B cell (primary cell): ENCODE measurements at regions not wholly inside any gene's neighbourhood (a gene's known extent, or its start where the extent isn't known, plus 50 kb on each side); places are given as distances from the start of the nearest gene placed in this dataset.

Experiments used
- ATAC-seq: fragments of 200-7000 bp; cut with Tn5 transposase; one replicate; pipeline ENCODE4 v1.10.0; 2021; ENCODE audit warnings: low read depth, mild to moderate bottlenecking, moderate number of reproducible peaks, moderate library complexity
- CTCF ChIA-PET: fragments of 350-600 bp; sonication (Branson Sonifier 250); formaldehyde crosslinking; loops from one replicate; lab custom pipeline; 2021; ENCODE audit warnings: antibody characterized with exemption, inconsistent platforms; lab: Charles Lee
- POLR2A ChIA-PET: fragments of 350-600 bp; sonication (Branson Sonifier 250); formaldehyde crosslinking; loops from one replicate; lab custom pipeline; 2021; ENCODE audit warnings: antibody characterized with exemption; lab: Charles Lee
- DNase-seq: peaks from one replicate; pipeline ENCODE4 v3.0.0; 2013
- H2AFZ ChIP-seq: 2 replicates; pipeline ENCODE4 v1.6.1; 2012; ENCODE audit warnings: mild to moderate bottlenecking, low read depth, low read length; ENCODE audit not compliant: insufficient read depth, poor library complexity, severe bottlenecking
- H3K27ac ChIP-seq, 2 donors: 1 replicate in 1 of 2; 2 replicates in 1 of 2; pipeline ENCODE4 v1.5.1; 2012 to 2013; ENCODE audit warnings: low read length in 2 of 2, mild to moderate bottlenecking in 2 of 2, moderate library complexity in 1 of 2
- H3K27me3 ChIP-seq, 4 experiments: fragments of 200-600 bp in 1 of 4; sonication (generic) in 1 of 4; replicated peaks in 1 of 4; 1 replicate in 2 of 4; 2 replicates in 2 of 4; pipeline versions ENCODE4 v1.6.1 to v1.7.0; 2013 to 2016; ENCODE audit warnings: low read length in 3 of 4, mild to moderate bottlenecking in 2 of 4, mixed read lengths in 1 of 4, moderate library complexity in 1 of 4; ENCODE audit not compliant: insufficient read depth in 4 of 4, control insufficient read depth in 3 of 4; ENCODE audit errors: control extremely low read depth in 1 of 4
- H3K36me3 ChIP-seq, 2 experiments: replicated peaks in 1 of 2; 1 replicate in 1 of 2; 2 replicates in 1 of 2; pipeline versions ENCODE4 v1.6.1 to v1.7.1; 2013; ENCODE audit warnings: low read length in 1 of 2; ENCODE audit not compliant: insufficient read depth in 2 of 2, control insufficient read depth in 1 of 2; ENCODE audit errors: control extremely low read depth in 1 of 2, extremely low read depth in 1 of 2
- H3K4me1 ChIP-seq, 2 donors: fragments of 200-600 bp in 1 of 2; sonication (generic) in 1 of 2; 1 replicate in 1 of 2; 2 replicates in 1 of 2; pipeline versions ENCODE4 v1.5.1 to v1.6.1; 2013 to 2017; ENCODE audit warnings: low read length in 2 of 2; ENCODE audit not compliant: control insufficient read depth in 2 of 2, insufficient read depth in 2 of 2
- H3K4me2 ChIP-seq: replicated peaks from 2 replicates; pipeline ENCODE3; 2012; ENCODE audit warnings: mild to moderate bottlenecking, low read depth, low read length; ENCODE audit not compliant: poor library complexity, severe bottlenecking
- H3K4me3 ChIP-seq, 5 experiments: fragments of 200-600 bp in 1 of 5; sonication (generic) in 1 of 5; 1 replicate in 3 of 5; 2 replicates in 2 of 5; pipeline versions ENCODE4 v1.5.1 to v1.7.0; 2011 to 2016; ENCODE audit warnings: low read length in 4 of 5, mild to moderate bottlenecking in 4 of 5, low read depth in 2 of 5, control low read depth in 1 of 5, moderate library complexity in 1 of 5; ENCODE audit not compliant: insufficient read depth in 1 of 5; ENCODE audit errors: control extremely low read depth in 1 of 5, extremely low read depth in 1 of 5
- H3K79me2 ChIP-seq: fragments of 200-600 bp; sonication (generic); one replicate; pipeline ENCODE4 v1.6.0; 2016; ENCODE audit warnings: low read length; ENCODE audit not compliant: control insufficient read depth, insufficient read depth
- H3K9ac ChIP-seq: fragments of 200-600 bp; sonication (generic); 2 replicates; pipeline ENCODE4 v1.6.1; 2017; ENCODE audit warnings: mild to moderate bottlenecking, low read length, moderate library complexity
- H3K9me3 ChIP-seq, 3 donors: one replicate each; pipeline versions ENCODE4 v1.6.1 to v1.7.1; 2013; ENCODE audit warnings: low read length in 2 of 3; ENCODE audit not compliant: control insufficient read depth in 2 of 3, insufficient read depth in 1 of 3; ENCODE audit errors: control extremely low read depth in 1 of 3
- H4K20me1 ChIP-seq: 2 replicates; pipeline ENCODE4 v1.6.0; 2012; ENCODE audit warnings: mild to moderate bottlenecking, low read length; ENCODE audit not compliant: insufficient read depth, control insufficient read depth, poor library complexity, severe bottlenecking
- H3K27ac Mint-ChIP-seq: one replicate; pipeline ENCODE4 v1.8.0; 2021; ENCODE audit warnings: mixed read lengths
- H3K27me3 Mint-ChIP-seq: one replicate; pipeline ENCODE4 v1.8.0; 2021; ENCODE audit warnings: mixed read lengths
- H3K4me1 Mint-ChIP-seq: one replicate; pipeline ENCODE4 v1.8.0; 2021; ENCODE audit warnings: mixed read lengths
- H3K4me3 Mint-ChIP-seq: one replicate; pipeline ENCODE4 v1.8.0; 2021; ENCODE audit warnings: mixed read lengths
- H3K9me3 Mint-ChIP-seq: one replicate; pipeline ENCODE4 v1.8.0; 2022; ENCODE audit warnings: mixed read lengths; ENCODE audit not compliant: insufficient read depth
- CTCF ChIP-seq: fragments of 200-600 bp; IDR thresholded peaks from one replicate; pipeline ENCODE4 v1.8.0; 2022; ENCODE audit warnings: antibody characterized with exemption, mild to moderate bottlenecking
- EZH2 ChIP-seq: IDR thresholded peaks from 2 replicates; pipeline ENCODE4 v1.6.1; 2012; ENCODE audit warnings: borderline replicate concordance, low read depth, mild to moderate bottlenecking, moderate library complexity, low read length; ENCODE audit not compliant: insufficient read depth, poor library complexity, severe bottlenecking
- WGBS: methylation state at CpG from one replicate; pipeline ENCODE4 v1.1.5; 2013; ENCODE audit warnings: missing lambda C conversion rate; ENCODE audit not compliant: insufficient coverage; 5-methylcytosine and 5-hydroxymethylcytosine counted together
- intact Hi-C: fragments of 100-400 bp; cut with micrococcal nuclease; formaldehyde crosslinking; loops from one replicate; pipeline ENCODE4 v1.10.0; 2022

- intact Hi-C loops: no loop called here
- TF ChIP-seq EZH2 (no peak), CTCF (no peak)
- DNase-seq (no peak), ATAC-seq (no peak)
- no peak overlapping the region for H3K27ac Mint-ChIP-seq
- H3K9me3 Mint-ChIP-seq: no peaks in the 10 kb centered on the region
- no peak overlapping the region for H3K9ac ChIP-seq
- H3K79me2 ChIP-seq: no peaks in the 10 kb centered on the region
- no peak overlapping the region for H2AFZ ChIP-seq
- H3K4me3 ChIP-seq: no peak overlapping the region
- no peak overlapping the region for H3K4me2 ChIP-seq
- peaks cover 8% of the 10 kb centered on the region for H3K27me3 Mint-ChIP-seq
- peaks cover 0 to 5% (median 0%) of the 10 kb centered on the region in 4 experiments for H3K27me3 ChIP-seq
- POLR2A ChIA-PET: no interaction called here
- H3K9me3 ChIP-seq: peaks cover 0 to 11% (median 0%) of the 10 kb centered on the region in 3 donors
- H3K36me3 ChIP-seq: no peaks in the 10 kb centered on the region
- no peak overlapping the region for H3K4me3 Mint-ChIP-seq
- H4K20me1 ChIP-seq: no peaks in the 10 kb centered on the region
- H3K27ac ChIP-seq: no peak overlapping the region
- H3K4me1 ChIP-seq: no peaks in the 10 kb centered on the region
- 73% methylated on average over 3 of the region's 3 CpGs for WGBS
- CTCF ChIA-PET: no interaction called here
- H3K4me1 Mint-ChIP-seq: no peaks in the 10 kb centered on the region
These were observed 87.2 kb upstream of the NEURL1B start for GRCh38 chr5:172553903-172554302.

DNA sequence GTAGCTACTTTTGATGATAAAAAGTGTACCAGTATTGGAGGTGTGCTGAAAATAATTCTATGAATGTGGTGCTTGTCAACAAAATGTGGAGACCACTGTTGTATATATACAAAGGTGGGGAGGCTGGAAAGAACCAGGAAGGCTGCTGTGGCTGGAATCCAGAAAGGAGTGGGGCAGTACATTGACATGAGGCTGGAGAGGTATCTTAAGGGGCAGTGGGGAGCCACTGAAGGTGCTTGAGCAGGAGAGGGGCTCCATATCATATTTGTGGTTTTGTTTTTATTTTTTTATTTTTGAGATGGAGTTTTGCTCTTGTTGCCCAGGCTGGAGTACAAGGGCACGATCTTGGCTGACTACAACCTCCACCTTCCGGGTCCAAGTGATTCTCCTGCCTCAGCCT is 87.9 kb upstream of the NEURL1B start:
- Histone ChIP-seq H3K27me3 (peaks cover 0 to 5% (median 0%) of the 10 kb centered on the region in 4 experiments), H3K4me2 (no peak overlapping the region), H3K4me3 (no peak overlapping the region), H3K27ac (no peak overlapping the region), H2AFZ (no peak overlapping the region), H3K9ac (no peak overlapping the region), H3K4me1 (no peaks in the 10 kb centered on the region), H3K79me2 (no peaks in the 10 kb centered on the region), H4K20me1 (no peaks in the 10 kb centered on the region), H3K9me3 (peaks cover 0 to 11% (median 0%) of the 10 kb centered on the region in 3 donors), H3K36me3 (no peaks in the 10 kb centered on the region)
- DNase-seq (no peak), ATAC-seq (no peak)
- Mint-ChIP-seq H3K4me1 (no peaks in the 10 kb centered on the region), H3K9me3 (no peaks in the 10 kb centered on the region), H3K4me3 (no peak overlapping the region), H3K27me3 (peaks cover 8% of the 10 kb centered on the region), H3K27ac (no peak overlapping the region)
- POLR2A ChIA-PET: no interaction called here
- 83% methylated on average over 2 of the region's 2 CpGs for WGBS
- TF ChIP-seq EZH2 (no peak), CTCF (no peak)
- intact Hi-C loops: no loop called here
- CTCF ChIA-PET: no interaction called here
